Fibroblast of mammary gland (primary cell): ENCODE measurements at regions not wholly inside any gene's neighbourhood (a gene's known extent, or its start where the extent isn't known, plus 50 kb on each side); places are given as distances from the start of the nearest gene placed in this dataset.
"Not testable (repeated sequence)": the region's sequence is repeated elsewhere in the genome, so short reads cannot be mapped to it uniquely, and the experiment has no call there.

Source experiments
- DNase-seq: peaks from one replicate; pipeline ENCODE4 v3.0.0-alpha.2; 2010; ENCODE audit warnings: low read depth
- H3K4me3 ChIP-seq: 2 replicates; pipeline ENCODE4 v1.5.1; 2011; ENCODE audit warnings: low read depth, mild to moderate bottlenecking, low read length, moderate library complexity; ENCODE audit not compliant: control insufficient read depth
- TF ChIP-seq, protein P1 (sequence below): conservative IDR thresholded peaks from 2 replicates; pipeline ENCODE4 v1.5.1; 2011; ENCODE audit warnings: low read depth, low read length, inconsistent platforms; ENCODE audit not compliant: control insufficient read depth, insufficient read depth

DNA sequence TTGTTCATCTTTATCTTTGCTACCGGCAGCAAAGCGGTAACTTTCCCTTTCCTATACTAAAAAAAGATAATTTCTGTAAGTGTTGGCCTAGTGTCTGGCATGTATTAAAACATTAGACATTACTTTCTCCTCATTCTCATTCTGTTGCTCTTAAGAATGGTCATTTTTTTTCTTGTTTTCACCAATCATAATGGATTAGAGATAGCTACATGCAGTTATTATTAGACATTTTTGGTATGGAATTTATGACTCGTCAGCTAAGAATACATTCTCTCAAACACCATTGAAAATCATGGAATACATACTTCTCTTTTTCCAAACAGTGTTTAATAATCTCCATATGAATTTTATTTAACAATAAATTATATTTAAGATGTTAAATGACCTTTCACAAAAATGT is 1154.6 kb downstream of the BRINP3 start:
- H3K4me3 ChIP-seq, result no peak overlapping the region
- DNase-seq, result no peak
- TF ChIP-seq, protein P1, sequence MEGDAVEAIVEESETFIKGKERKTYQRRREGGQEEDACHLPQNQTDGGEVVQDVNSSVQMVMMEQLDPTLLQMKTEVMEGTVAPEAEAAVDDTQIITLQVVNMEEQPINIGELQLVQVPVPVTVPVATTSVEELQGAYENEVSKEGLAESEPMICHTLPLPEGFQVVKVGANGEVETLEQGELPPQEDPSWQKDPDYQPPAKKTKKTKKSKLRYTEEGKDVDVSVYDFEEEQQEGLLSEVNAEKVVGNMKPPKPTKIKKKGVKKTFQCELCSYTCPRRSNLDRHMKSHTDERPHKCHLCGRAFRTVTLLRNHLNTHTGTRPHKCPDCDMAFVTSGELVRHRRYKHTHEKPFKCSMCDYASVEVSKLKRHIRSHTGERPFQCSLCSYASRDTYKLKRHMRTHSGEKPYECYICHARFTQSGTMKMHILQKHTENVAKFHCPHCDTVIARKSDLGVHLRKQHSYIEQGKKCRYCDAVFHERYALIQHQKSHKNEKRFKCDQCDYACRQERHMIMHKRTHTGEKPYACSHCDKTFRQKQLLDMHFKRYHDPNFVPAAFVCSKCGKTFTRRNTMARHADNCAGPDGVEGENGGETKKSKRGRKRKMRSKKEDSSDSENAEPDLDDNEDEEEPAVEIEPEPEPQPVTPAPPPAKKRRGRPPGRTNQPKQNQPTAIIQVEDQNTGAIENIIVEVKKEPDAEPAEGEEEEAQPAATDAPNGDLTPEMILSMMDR, result no peak

DNA sequence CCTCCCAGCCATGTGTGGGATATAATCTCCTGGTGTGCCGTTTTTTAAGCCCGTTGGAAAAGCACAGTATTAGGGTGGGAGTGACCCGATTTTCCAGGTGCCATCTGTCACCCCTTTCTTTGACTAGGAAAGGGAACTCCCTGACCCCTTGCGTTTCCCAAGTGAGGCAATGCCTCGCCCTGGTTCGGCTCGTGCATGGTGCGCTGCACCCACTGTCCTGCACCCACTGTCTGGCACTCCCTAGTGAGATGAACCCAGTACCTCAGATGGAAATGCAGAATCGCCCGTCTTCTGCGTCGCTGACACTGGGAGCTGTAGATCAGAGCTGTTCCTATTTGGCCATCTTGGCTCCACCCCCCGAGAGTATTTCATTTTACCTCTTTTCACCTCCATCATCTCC is 1146.6 kb downstream of the BRINP3 start:
- DNase-seq, result not testable (repeated sequence)

DNA sequence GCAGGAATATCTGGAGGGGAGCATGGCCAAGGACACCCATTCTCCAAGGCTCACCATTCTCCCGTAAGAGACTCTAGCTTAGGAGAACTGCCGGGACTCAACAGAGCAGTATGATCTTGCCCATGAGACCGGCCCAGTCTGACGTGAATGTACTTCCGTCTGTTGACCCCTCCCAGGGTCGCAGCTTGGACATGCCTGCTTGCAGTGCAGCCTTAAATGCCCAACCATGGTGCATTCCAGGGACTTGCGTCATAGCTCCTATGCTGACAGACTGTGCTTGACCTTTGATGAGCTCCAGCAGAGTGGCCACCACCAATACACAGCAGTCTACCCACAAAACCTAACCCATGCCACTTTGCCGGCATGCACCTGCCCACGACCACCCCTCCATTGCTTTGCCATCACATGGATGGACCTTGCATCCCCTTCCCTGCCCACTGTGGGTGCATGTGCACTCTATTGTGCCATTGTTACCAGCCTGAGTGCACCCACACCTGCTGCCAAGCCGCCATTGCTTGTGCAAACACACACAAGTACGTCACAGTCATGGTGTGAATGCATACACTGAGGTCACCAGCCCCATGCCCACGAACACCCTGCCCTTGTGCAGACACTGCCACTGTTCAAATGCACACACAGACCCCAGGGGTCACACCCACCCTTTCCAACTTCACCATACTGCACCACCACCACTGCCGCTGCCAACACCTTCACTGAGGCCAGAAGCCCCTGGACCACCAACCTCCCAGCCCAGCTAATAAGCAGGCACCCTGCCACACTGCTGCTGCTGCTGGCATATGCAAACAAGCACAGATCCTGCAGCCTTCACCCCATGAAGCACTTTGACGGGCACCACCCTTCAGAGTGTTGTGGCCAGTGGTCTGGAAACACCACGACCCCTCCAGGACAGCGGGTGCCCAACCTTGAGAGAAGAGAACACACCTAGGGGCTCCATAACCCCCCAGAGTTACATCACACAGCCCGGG is 1141.3 kb downstream of the BRINP3 start:
- TF ChIP-seq, protein P1, result no peak
- DNase-seq, result no peak
- H3K4me3 ChIP-seq, result no peak overlapping the region

More for the DNA sequence above, 1146.6 kb downstream of the BRINP3 start:
- not testable (repeated sequence) for H3K4me3 ChIP-seq

DNA sequence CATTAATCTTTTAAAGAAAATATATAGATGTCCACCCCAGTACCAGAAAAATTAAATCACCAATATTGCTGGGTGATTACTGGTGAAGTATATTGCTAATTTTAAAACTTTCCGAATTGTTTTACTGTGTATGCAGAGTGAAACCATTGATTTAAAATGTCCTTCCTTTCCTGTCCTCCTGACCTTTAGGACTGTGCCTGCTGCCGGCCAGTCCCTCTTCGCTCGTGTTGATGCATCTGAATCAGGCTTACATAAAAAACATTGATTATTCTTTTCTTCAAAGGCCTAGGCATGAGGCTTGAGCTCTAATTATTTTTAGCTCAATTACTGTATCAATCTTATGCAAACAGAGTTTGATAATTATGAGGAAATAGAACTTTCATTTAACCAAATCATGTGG is 1128.1 kb downstream of the BRINP3 start:
- DNase-seq, result no peak
- H3K4me3 ChIP-seq, result no peak overlapping the region
- TF ChIP-seq, protein P1, result no peak

DNA sequence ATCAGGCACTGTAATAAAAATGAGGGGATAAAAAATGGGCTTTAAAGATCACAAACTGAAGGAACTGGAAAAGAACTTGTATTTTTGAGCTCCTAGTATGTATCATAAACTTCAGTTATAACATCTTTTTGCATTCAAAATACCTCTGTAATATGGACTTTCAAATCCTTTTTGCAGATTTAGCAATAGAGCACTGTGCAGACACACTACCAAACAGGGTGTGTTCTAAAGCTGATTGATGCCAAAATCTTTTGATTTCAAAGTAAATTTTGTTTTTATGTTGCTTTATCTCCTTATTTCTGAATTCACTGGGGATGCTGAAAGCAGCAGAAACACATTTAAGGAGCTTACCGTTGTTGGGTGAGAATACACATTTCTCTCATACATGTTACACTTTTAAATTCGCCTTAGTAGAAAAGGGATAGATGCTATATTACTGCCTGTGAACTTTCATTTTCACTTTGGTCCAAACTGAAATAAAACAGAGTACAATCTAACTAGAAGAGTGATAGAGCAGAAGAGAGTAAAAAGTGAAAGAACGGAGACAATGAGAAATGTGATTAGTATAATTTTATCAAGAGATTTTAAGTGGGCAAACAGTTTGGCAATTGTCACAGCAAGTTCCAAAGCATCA is 1126.6 kb downstream of the BRINP3 start:
- no peak for DNase-seq

DNA sequence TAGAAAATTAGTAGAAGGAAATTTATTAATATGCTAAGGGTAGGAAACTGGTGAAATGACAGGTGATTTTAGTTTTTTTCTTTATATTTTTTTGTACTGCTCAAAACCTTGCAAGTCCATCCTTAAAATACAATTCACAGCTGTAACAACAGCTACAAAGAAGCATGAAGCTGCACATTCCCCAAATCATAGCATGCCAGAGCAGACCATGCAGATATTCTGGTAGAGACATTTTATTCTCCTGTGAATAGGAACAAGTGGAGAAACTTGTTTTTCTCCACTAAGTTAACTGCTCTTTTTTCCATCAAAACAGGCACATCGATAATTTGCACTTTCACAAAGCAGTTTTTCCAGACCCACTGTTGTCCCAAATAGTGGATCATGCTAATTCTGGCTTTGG is 1125.7 kb downstream of the BRINP3 start:
- no peak for DNase-seq
- no peak overlapping the region for H3K4me3 ChIP-seq
- TF ChIP-seq, protein P1, result no peak

More for the DNA sequence above, 1126.6 kb downstream of the BRINP3 start:
- TF ChIP-seq, protein P1, result no peak
- H3K4me3 ChIP-seq, result no peak overlapping the region

DNA sequence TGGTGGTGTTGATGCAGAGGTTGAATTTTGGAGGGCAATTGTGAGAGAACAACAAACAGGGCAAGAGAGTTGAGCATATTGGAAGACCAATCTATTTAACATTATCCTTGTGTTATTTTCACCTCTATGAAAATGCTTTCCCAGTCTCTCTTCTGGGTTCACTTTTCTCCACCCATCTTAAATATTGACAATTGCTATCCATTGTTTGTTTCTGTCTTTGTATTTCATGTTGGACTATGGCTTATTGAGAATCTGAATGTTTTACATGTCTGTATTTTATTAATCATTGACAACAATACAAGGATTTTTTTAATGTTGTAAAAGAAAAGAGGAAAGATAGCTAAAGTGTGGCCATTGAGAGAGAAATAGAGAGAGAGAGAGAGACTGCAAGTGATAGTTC is 1121.5 kb downstream of the BRINP3 start:
- H3K4me3 ChIP-seq, result no peak overlapping the region
- DNase-seq, result no peak
- TF ChIP-seq, protein P1, result no peak
